ENCODE measurements at regions not wholly inside any gene's neighbourhood (a gene's known extent, or its start where the extent isn't known, plus 50 kb on each side); places are given as distances from the start of the nearest gene placed in this dataset.

- Histone ChIP-seq H3K9ac (ENCODE audit: low read depth in 2 of 2, low read length in 2 of 2) (no peak overlapping the region), H3K36me3 (no peaks in the 10 kb centered on the region), H3K4me1 (no peaks in the 10 kb centered on the region), H3K27me3 (no peaks in the 10 kb centered on the region), H3K4me3 (no peak overlapping the region), H3K27ac (no peak overlapping the region), H3K9me3 (no peaks in the 10 kb centered on the region)
- TF ChIP-seq, protein P1, sequence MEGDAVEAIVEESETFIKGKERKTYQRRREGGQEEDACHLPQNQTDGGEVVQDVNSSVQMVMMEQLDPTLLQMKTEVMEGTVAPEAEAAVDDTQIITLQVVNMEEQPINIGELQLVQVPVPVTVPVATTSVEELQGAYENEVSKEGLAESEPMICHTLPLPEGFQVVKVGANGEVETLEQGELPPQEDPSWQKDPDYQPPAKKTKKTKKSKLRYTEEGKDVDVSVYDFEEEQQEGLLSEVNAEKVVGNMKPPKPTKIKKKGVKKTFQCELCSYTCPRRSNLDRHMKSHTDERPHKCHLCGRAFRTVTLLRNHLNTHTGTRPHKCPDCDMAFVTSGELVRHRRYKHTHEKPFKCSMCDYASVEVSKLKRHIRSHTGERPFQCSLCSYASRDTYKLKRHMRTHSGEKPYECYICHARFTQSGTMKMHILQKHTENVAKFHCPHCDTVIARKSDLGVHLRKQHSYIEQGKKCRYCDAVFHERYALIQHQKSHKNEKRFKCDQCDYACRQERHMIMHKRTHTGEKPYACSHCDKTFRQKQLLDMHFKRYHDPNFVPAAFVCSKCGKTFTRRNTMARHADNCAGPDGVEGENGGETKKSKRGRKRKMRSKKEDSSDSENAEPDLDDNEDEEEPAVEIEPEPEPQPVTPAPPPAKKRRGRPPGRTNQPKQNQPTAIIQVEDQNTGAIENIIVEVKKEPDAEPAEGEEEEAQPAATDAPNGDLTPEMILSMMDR (IDR thresholded peaks at IDR 0.05): no peak
- intact Hi-C loops (cut with DNase I): no loop called here
- no peak for DNase-seq
Observed at GRCh38 chr3:73768524-73769308, 144.0 kb upstream of the PDZRN3 start.

DNA sequence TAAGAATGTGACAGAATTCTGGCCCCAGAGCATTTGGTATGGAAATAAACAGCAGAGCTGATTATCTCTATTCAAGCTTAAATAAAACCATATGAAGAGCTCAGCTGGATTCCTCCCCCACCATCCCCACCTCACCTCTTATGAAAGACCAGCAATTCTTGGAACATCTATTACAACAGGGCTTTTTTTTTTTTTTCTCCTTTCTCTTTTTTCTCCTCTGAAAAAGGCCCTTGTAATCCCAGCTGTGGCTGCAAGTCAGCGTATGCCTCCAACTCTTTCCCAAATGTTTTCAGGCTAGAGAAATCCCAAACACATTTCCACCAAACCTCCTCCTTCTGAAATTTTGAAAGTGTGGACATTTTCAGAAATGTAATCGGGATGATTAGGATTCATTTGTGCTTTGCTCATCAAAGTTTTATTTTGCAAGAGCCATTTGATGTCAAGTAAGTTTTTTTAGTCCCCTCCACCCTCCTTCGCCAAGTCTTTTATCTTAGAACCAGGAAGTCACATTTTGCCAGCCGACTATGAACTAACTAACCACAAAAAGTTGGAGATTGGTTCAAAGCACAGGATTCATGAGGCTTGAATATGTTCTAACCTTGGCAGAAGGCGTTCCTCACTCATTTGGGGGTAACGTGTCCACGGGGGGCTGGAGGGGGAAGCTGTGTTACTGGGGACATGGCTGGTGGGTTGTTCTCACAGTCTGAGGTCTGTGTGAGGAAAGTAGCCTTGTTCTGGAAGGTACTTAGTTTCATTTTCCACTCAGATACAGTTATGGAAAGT is 142.0 kb upstream of the PDZRN3 start:
- no peak for DNase-seq
- intact Hi-C loops (cut with DNase I): no loop called here
- Histone ChIP-seq H3K27me3 (no peaks in the 10 kb centered on the region), H3K9ac (ENCODE audit: low read depth in 2 of 2, low read length in 2 of 2) (no peak overlapping the region), H3K4me3 (no peak overlapping the region), H3K4me1 (no peaks in the 10 kb centered on the region), H3K27ac (peak overlapping the region; percentile 9), H3K9me3 (no peaks in the 10 kb centered on the region), H3K36me3 (no peaks in the 10 kb centered on the region)
- TF ChIP-seq, protein P1 (IDR thresholded peaks at IDR 0.05): no peak

DNA sequence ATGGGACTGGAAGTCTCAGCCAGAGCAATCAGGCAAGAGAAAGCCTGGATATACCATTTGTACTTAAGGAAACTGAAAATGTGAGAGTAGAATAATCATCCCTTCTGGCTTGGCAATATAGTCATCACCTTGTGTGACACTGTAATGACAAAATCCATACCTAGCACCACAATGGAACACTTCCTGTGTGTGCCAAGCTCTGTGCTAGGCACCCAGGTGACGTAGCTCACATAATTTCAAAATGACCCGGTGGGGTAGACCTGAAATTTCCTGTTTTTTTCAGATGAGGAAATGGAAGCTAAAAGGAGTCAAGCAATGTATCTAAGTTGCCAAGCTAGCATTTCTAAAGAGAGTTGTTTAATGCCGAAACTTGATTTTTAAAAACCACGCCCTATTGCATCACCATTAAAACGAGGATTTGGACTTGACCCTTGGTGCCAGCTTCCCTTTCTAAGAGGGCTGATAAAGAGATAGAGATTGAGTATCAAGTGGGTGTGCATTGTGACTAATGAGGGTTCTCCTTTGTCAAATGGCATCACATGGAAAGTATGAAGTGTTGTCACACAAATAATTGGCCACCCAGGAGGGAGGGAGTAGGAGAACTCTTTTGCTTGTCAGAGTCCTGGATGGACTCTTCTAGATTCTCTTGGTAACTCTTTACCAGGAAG is 141.3 kb upstream of the PDZRN3 start:
- H3K4me3 ChIP-seq: no peak overlapping the region
- intact Hi-C loops (cut with DNase I): no loop called here

DNA sequence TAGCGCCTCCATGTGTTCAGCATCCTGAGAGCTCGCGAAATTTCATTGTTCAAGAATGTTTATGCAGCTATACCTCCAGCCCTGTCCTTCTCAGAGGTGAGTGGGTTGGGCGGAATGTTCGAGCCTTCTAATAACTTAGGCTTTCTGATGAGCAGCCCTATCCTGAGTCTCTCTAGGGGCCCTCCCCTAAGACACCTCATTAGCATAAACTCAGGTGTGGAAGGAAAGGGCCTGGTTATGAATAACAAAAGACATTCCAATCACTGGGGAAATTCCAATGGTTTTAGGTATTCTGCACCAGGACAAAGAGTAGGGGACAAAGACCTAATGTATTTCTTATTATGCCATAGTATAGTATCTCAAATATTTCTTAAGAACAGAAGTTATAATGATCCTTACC is 138.1 kb upstream of the PDZRN3 start:
- no peak for DNase-seq
- Histone ChIP-seq H3K27ac (no peak overlapping the region), H3K4me3 (no peak overlapping the region), H3K27me3 (no peaks in the 10 kb centered on the region), H3K9ac (ENCODE audit: low read depth in 2 of 2, low read length in 2 of 2) (no peak overlapping the region), H3K9me3 (no peaks in the 10 kb centered on the region), H3K4me1 (no peaks in the 10 kb centered on the region), H3K36me3 (no peaks in the 10 kb centered on the region)
- TF ChIP-seq, protein P1 (IDR thresholded peaks at IDR 0.05): no peak
- intact Hi-C loops (cut with DNase I): no loop called here

More for the DNA sequence above, 141.3 kb upstream of the PDZRN3 start:
- Histone ChIP-seq H3K9me3 (no peaks in the 10 kb centered on the region), H3K27me3 (no peaks in the 10 kb centered on the region), H3K9ac (ENCODE audit: low read depth in 2 of 2, low read length in 2 of 2) (no peak overlapping the region), H3K36me3 (no peaks in the 10 kb centered on the region), H3K27ac (no peak overlapping the region), H3K4me1 (no peaks in the 10 kb centered on the region)
- TF ChIP-seq, protein P1 (IDR thresholded peaks at IDR 0.05): no peak
- DNase-seq: no peak

- TF ChIP-seq, protein P1 (IDR thresholded peaks at IDR 0.05): no peak
Observed at GRCh38 chr3:73759297-73759711, 134.6 kb upstream of the PDZRN3 start.

More at GRCh38 chr3:73759297-73759711, 134.6 kb upstream of the PDZRN3 start:
- H3K4me1 ChIP-seq: no peaks in the 10 kb centered on the region
- no peaks in the 10 kb centered on the region for H3K36me3 ChIP-seq
- intact Hi-C loops (cut with DNase I): no loop called here
- H3K9ac ChIP-seq (ENCODE audit: low read depth in 2 of 2, low read length in 2 of 2): no peak overlapping the region
- H3K27ac ChIP-seq: peak overlapping the region; percentile 21
- H3K4me3 ChIP-seq: no peak overlapping the region
- DNase-seq: no peak
- no peaks in the 10 kb centered on the region for H3K9me3 ChIP-seq
- no peaks in the 10 kb centered on the region for H3K27me3 ChIP-seq
